ENCODE measurements at regions not wholly inside any gene's neighbourhood (a gene's known extent, or its start where the extent isn't known, plus 50 kb on each side); places are given as distances from the start of the nearest gene placed in this dataset.

DNA sequence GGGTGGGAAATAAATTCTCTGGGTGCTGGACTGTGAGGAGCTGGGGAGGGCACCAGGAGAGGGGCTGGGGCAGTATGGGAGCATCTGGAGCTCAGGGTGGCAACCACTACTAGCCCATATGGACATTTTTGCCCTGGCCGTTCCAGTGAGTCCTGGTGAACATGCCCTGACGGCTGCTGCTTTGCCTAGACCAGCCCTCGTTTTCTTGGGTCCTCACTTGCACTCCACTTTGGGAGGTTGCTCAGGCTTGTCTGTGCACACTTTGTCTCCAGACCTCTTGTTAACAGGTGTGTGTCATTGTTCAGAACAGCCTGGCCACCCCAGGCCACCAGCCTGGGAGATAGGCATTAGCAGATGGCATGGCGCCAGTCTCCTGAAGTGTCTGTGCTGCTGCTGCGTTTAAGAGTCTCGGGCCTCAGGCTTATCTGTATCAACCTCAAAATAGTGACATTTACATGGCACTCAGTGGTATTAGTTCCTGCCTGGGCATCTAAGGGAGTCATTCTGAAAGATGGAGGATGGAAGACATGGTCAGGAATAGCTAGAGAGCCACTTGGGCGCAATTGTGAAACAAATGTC, 190.5 kb downstream of the PTPRU start:
- Mint-ChIP-seq H3K4me3 (no peak overlapping the region), H3K9me3 (ENCODE audit: low read depth) (no peaks in the 10 kb centered on the region), H3K27ac (no peak overlapping the region), H3K4me1 (no peaks in the 10 kb centered on the region), H3K36me3 (no peaks in the 10 kb centered on the region), H3K27me3 (peaks cover 19% of the 10 kb centered on the region)
- CTCF ChIA-PET: no interaction called here
- no peak for DNase-seq
- no peak for ATAC-seq

DNA sequence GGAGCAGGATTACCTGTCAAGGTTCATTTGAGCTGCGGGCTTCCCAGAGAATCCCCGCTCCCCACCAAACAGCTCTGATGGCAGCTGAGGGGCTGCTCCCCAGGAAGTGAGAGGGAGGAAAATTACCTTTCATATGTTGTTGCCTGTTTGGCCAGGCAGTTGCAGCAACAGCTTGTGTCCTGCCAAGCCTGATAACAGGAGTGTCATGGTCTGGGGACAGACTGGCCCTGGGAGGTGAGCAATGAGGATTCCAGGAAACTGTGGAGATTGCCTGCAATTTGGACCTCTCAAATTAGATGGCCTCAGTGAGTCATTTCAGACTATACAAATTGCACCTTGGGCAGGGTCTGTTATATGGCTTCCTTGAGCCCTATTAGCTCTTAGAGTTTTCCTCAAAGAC, 189.3 kb downstream of the PTPRU start:
- H3K4me3 Mint-ChIP-seq: no peak overlapping the region
- H3K27me3 Mint-ChIP-seq: peaks cover 27% of the 10 kb centered on the region
- DNase-seq: no peak
- no peaks in the 10 kb centered on the region for H3K36me3 Mint-ChIP-seq
- no peak for ATAC-seq
- CTCF ChIA-PET: no interaction called here
- H3K9me3 Mint-ChIP-seq (ENCODE audit: low read depth): no peaks in the 10 kb centered on the region
- H3K4me1 Mint-ChIP-seq: no peaks in the 10 kb centered on the region
- H3K27ac Mint-ChIP-seq: no peak overlapping the region

DNA sequence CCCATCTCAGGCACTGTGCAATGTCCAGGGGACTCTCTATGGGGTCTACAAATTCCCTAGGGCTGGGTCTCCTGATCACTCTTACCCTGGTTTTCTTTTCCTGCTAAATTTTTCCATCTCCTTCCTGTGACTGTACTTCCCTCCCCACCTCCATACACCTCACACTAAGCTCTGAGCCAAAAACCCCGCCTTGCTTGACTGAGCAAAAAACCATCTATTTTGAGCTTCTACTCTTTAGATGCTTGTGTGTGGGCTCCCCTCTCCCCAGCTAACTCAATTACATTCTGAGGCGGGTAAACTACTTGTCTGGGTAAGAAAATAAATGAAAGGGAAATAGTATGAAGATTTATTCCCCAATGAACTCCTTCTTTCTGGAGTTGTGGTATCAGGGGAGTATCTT, 187.9 kb downstream of the PTPRU start:
- H3K27me3 Mint-ChIP-seq: peaks cover 32% of the 10 kb centered on the region
- H3K27ac Mint-ChIP-seq: no peak overlapping the region
- no peak overlapping the region for H3K4me3 Mint-ChIP-seq
- no peaks in the 10 kb centered on the region for H3K9me3 Mint-ChIP-seq (ENCODE audit: low read depth)
- DNase-seq: no peak
- no peaks in the 10 kb centered on the region for H3K36me3 Mint-ChIP-seq
- CTCF ChIA-PET: no interaction called here
- no peaks in the 10 kb centered on the region for H3K4me1 Mint-ChIP-seq
- no peak for ATAC-seq

DNA sequence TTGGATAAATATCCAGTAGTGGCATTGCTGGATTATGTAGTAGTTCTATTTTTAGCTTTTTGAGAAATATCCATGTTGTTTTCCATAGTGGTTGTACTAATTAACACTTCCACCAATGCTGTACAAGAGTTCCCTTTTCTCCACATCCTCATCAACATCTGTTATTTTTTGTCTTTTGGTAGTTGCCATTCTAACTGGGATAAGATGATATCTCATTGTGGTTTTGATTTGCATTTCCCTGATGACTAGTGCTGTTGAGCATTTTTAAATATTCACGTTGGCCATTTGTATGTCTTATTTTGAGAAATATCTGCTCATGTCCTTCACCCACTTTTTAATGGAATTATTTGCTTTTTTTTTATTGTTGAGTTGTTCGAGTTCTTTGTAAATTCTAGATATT, 183.9 kb downstream of the PTPRU start:
- Mint-ChIP-seq H3K4me3 (no peak overlapping the region), H3K4me1 (no peaks in the 10 kb centered on the region), H3K9me3 (ENCODE audit: low read depth) (no peaks in the 10 kb centered on the region), H3K27me3 (peaks cover 34% of the 10 kb centered on the region), H3K27ac (no peak overlapping the region), H3K36me3 (no peaks in the 10 kb centered on the region)
- DNase-seq (no peak), ATAC-seq (no peak)
- CTCF ChIA-PET: no interaction called here

DNA sequence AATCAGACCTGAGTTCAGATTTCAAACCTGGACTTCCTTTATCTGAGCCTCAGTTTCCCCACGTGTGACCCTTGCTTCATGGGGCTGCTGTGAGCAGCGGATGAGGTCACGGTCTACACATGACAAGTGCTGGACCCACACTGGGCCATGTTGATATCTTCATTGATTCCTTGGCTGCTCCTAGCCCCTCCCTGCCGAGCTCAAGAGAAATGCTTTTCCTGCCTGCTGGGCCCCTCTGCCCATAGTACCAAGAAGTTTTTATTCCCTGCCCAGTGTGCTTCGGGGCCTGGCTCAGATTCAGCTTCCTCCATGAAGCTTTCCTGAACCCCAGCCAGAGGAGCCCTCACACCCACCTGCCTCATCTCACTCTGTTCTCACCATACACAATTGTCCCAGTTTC, 181.6 kb downstream of the PTPRU start:
- Mint-ChIP-seq H3K4me3 (no peak overlapping the region), H3K4me1 (no peaks in the 10 kb centered on the region), H3K9me3 (ENCODE audit: low read depth) (no peaks in the 10 kb centered on the region), H3K27me3 (peaks cover 27% of the 10 kb centered on the region), H3K36me3 (no peaks in the 10 kb centered on the region), H3K27ac (no peak overlapping the region)
- CTCF ChIA-PET: no interaction called here
- no peak for DNase-seq
- no peak for ATAC-seq

DNA sequence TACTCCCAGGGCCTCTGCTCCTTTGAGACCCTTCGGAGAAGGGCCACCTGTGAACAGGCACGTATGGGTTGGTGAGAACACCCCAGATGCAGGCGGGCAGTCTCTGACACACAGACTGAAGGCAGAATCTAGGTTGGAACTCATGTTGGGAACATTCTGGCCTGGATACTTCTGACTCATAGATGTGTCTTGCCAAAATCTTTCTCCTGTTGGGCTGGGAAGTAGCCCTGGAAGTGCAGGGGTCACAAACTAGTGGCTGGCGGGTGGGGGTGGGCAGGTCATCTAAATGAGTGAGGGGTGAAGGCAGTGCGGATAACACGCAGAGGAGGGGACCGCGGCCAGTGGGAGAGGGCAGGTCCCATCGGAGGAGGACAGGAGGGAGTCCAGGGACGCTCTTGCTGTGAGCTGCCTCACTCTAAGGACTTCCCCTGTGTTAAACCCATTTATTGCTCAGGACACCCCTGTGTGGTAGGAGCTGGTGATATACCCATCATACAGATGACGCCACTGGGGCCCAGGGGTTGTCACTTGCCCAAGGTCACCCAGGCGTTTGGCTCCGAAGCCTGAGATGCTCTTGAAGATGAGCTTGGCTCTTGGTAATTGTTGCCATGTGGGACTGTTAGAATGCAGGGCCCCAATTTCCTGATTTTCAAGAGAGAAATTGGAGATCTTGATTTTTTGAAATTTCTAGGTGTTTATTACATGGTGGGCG, 181.0 kb downstream of the PTPRU start:
- H3K27ac Mint-ChIP-seq: no peak overlapping the region
- H3K4me1 Mint-ChIP-seq: no peaks in the 10 kb centered on the region
- no peak overlapping the region for H3K4me3 Mint-ChIP-seq
- no peak for ATAC-seq
- H3K9me3 Mint-ChIP-seq (ENCODE audit: low read depth): no peaks in the 10 kb centered on the region
- peaks cover 20% of the 10 kb centered on the region for H3K27me3 Mint-ChIP-seq
- no peak for DNase-seq
- H3K36me3 Mint-ChIP-seq: no peaks in the 10 kb centered on the region
- CTCF ChIA-PET: no interaction called here

DNA sequence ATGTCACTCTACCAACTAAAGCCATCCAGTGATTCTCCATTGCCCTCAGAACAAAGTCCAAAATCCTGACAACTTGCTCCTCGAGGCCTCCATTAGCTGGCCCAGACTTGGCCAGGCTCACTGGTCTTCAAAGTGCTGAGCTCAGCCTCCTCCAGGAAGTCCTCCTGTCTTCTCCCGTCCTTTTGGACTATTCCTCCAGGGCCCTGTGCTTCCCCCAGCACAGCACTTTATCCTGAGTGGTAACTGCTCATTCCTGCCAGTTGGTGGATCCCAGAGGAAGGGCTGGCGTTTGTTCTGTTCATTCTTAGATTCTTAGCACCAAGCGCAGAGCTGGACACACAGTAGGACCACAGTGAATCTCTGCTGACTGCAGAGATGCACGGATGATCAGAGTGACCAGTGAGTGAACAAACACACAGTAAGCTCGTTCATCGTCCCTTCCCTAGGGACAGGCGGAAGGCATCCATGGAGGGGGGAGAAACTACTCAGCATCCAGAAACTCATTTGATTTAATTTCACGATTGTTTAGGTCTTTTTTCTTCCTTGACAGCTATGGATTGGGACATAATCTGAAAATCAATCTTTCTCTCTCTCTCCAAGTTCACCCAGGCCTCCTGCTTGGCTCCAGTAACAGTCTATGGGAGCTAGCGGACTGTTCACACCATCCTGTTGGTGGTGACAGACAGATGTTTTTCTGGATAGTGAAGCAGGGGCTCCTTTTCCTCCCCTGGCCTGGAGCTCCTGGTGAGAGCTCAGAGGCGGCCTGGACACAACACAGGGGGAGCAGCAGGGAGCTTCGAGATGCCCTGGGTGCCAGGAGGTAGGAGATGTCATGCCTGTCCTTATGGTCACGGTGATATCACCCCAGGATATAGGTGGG, 180.2 kb downstream of the PTPRU start:
- H3K27ac Mint-ChIP-seq: no peak overlapping the region
- no peaks in the 10 kb centered on the region for H3K4me1 Mint-ChIP-seq
- no peak for ATAC-seq
- no peak overlapping the region for H3K4me3 Mint-ChIP-seq
- no peaks in the 10 kb centered on the region for H3K9me3 Mint-ChIP-seq (ENCODE audit: low read depth)
- no peaks in the 10 kb centered on the region for H3K36me3 Mint-ChIP-seq
- H3K27me3 Mint-ChIP-seq: peaks cover 13% of the 10 kb centered on the region
- peak; percentile 18 for DNase-seq
- CTCF ChIA-PET: no interaction called here

DNA sequence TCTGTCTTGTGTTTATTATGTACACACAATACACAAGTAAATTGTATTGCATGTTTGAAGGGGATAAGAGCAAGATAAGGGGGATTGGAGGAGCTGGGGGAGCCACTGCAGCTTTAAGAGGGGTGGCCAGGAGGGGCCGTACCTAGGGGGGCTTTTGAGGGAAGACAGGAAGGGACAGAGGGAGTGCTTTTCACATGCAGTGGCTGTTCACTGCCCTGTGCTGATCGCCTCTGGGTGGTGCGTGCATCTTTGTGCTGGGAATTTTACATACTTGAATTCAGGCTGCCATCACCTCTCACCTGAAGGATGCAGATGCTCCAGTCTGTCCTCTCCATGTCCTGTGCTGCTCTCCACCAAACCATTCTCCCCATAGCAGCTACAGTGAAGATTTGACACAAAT, 179.5 kb downstream of the PTPRU start:
- peaks cover 9% of the 10 kb centered on the region for H3K27me3 Mint-ChIP-seq
- no peak overlapping the region for H3K27ac Mint-ChIP-seq
- no peaks in the 10 kb centered on the region for H3K4me1 Mint-ChIP-seq
- no peaks in the 10 kb centered on the region for H3K36me3 Mint-ChIP-seq
- CTCF ChIA-PET: no interaction called here
- ATAC-seq: no peak
- H3K4me3 Mint-ChIP-seq: no peak overlapping the region
- H3K9me3 Mint-ChIP-seq (ENCODE audit: low read depth): no peaks in the 10 kb centered on the region
- DNase-seq: no peak

DNA sequence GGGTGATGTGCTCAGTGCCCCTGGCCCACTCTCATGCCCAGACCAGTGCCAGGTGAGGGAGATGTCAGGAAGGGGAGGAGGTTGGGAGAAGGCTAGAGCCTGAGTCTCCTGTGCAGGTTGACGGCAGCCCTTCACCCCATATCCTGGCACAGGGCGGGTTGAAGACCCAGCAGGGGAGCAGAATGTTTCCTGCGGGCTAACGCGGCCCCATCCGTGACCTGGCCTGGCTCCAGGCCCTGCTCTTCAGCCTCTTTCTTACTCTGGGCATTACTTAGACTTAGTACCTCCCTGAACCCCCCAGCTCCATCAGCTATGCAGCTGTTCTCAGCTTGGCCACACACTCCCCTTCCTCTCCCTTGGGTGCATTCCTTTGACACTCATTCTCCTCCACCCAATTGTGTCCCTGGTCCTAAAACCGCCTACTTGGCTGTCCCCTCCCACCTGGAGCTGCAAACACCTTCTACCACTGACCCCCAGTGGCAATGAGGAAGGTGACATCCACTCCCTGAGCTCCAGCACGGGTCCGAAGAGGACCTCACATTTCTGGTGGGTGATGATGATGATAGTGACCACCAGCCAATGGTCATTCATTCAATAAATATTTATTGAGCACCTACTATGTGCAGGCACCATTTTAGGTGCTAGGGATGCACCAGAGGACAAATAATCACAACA, 179.0 kb downstream of the PTPRU start:
- H3K9me3 Mint-ChIP-seq (ENCODE audit: low read depth): no peaks in the 10 kb centered on the region
- DNase-seq (no peak), ATAC-seq (no peak)
- no peaks in the 10 kb centered on the region for H3K4me1 Mint-ChIP-seq
- CTCF ChIA-PET: no interaction called here
- H3K27ac Mint-ChIP-seq: no peak overlapping the region
- H3K36me3 Mint-ChIP-seq: no peaks in the 10 kb centered on the region
- peaks cover 4% of the 10 kb centered on the region for H3K27me3 Mint-ChIP-seq
- H3K4me3 Mint-ChIP-seq: no peak overlapping the region

DNA sequence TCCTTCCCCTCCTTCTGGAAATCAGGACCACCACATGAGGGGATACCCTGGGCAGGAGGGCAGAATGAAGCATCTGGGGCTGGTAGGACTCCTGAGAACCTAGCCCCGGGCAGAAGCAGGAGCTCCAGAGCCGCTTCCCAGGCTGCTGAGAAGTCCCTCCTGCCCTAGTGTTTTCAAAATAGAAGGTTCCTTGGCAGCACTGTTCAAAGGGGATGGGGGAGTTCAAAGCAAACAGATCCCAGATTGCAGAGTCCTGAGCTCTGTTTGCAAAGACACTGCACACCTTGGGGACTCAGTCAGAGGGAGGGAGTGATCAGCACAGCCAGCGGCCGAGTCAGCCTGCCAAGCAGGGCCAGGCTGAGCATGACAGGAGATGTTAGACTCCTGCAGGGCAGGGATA, 177.8 kb downstream of the PTPRU start:
- no peak overlapping the region for H3K4me3 Mint-ChIP-seq
- H3K27ac Mint-ChIP-seq: no peak overlapping the region
- CTCF ChIA-PET: no interaction called here
- no peaks in the 10 kb centered on the region for H3K36me3 Mint-ChIP-seq
- H3K4me1 Mint-ChIP-seq: no peaks in the 10 kb centered on the region
- DNase-seq (no peak), ATAC-seq (no peak)
- peaks cover 2% of the 10 kb centered on the region for H3K27me3 Mint-ChIP-seq
- H3K9me3 Mint-ChIP-seq (ENCODE audit: low read depth): no peaks in the 10 kb centered on the region

DNA sequence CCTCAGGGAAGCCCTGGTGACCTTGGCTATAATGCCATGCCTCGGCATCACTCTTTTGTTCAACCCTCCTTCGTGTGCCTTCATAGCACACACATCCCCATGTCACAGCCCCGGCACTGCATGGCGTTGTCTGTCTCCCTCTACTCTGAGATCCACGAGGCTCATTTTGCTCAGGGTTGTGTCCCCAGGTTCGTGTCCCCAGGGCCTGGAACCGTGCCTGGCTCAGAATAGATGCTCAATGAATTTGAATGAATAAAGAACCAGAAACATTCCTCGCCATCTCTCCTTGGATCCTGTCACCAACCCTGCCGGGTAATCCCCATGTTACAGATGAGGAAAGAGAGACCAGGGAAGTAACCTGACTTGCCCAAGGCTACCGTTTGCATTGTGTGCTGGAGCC, 177.3 kb downstream of the PTPRU start:
- DNase-seq (no peak), ATAC-seq (no peak)
- H3K27ac Mint-ChIP-seq: no peak overlapping the region
- no peaks in the 10 kb centered on the region for H3K36me3 Mint-ChIP-seq
- no peaks in the 10 kb centered on the region for H3K4me1 Mint-ChIP-seq
- H3K27me3 Mint-ChIP-seq: peaks cover 5% of the 10 kb centered on the region
- CTCF ChIA-PET: no interaction called here
- no peak overlapping the region for H3K4me3 Mint-ChIP-seq
- no peaks in the 10 kb centered on the region for H3K9me3 Mint-ChIP-seq (ENCODE audit: low read depth)

DNA sequence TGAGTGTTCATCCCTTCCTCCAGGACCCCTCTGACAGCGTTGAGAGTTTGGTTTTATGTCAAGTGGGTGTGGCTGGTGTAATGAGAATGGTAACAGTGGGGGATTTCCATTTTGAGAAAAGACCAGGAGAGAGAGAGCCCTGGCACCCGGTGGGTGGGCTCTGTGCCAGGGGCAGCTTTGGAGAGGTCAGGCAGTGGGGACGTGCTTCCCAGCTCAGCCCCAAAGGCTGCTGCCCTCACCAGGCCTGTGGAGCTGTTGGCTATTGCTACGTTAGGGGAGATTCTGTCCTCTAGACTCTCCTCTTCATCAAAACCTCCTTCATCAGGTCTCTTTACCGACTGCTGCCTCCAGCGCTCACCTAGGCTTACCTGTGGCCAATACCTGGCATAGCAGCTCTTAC, 176.3 kb downstream of the PTPRU start:
- CTCF ChIA-PET: no interaction called here
- H3K4me3 Mint-ChIP-seq: no peak overlapping the region
- H3K36me3 Mint-ChIP-seq: no peaks in the 10 kb centered on the region
- no peak overlapping the region for H3K27ac Mint-ChIP-seq
- no peak for DNase-seq
- H3K4me1 Mint-ChIP-seq: no peaks in the 10 kb centered on the region
- no peaks in the 10 kb centered on the region for H3K9me3 Mint-ChIP-seq (ENCODE audit: low read depth)
- ATAC-seq: no peak
- H3K27me3 Mint-ChIP-seq: peaks cover 5% of the 10 kb centered on the region

DNA sequence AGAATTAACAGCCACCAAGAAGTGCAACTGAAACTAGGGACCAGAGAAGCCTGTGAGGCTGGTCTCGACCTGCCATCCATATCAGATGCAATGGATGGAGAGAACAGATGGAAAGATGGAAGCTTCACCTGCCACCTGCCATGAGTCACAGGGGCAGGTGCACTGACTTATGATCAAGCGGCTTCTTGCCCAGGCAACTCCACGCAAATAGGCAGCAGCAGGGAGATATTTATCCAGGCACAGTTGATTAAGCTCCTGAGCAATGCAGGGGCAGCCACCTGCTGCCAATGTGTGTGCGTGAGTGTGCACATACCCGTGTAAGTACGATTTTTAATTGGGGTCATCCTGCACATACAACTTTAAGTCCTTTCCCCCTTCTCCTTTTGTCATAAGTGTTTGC, 174.2 kb downstream of the PTPRU start:
- no peaks in the 10 kb centered on the region for H3K9me3 Mint-ChIP-seq (ENCODE audit: low read depth)
- H3K36me3 Mint-ChIP-seq: no peaks in the 10 kb centered on the region
- ATAC-seq: no peak
- no peak overlapping the region for H3K4me3 Mint-ChIP-seq
- H3K4me1 Mint-ChIP-seq: no peaks in the 10 kb centered on the region
- CTCF ChIA-PET: no interaction called here
- H3K27ac Mint-ChIP-seq: no peak overlapping the region
- peaks cover 3% of the 10 kb centered on the region for H3K27me3 Mint-ChIP-seq
- no peak for DNase-seq

DNA sequence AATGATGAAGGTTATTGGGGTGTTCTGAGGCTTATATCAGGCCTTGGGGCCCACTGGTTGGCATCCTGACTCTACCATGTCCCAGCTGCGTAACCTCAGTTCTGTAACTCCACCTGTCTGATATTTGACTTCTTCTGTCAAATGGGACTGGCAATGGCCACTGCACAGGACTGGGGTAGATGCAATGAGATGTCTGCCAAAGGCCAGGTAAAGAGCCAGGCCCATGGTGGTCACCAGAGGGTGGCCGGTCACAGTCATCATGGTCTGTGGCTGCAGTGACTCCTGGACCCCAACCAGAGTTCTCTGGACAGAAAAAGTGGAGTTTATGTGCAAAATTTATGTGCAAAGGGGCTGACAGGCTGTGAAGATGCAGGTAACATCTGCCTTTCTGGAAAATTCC, 173.3 kb downstream of the PTPRU start:
- Mint-ChIP-seq H3K4me3 (no peak overlapping the region), H3K4me1 (no peaks in the 10 kb centered on the region), H3K27ac (no peak overlapping the region), H3K9me3 (ENCODE audit: low read depth) (no peaks in the 10 kb centered on the region), H3K27me3 (peaks cover 3% of the 10 kb centered on the region), H3K36me3 (no peaks in the 10 kb centered on the region)
- DNase-seq (no peak), ATAC-seq (no peak)
- CTCF ChIA-PET: interaction anchor here (1.5 kb wide), 1 partner anchor 14 kb away, joined by 4 read pairs; no protein-coding TSS in a partner anchor

Data from activated CD8-positive, alpha-beta memory T cell treated with anti-CD3 and anti-CD28 coated beads, Interleukin-2, amount 10 ng/mL, durations not matched to agents 7 days and 5 days (primary cell).